C4-2B (cell line): ENCODE measurements at regions not wholly inside any gene's neighbourhood (a gene's known extent, or its start where the extent isn't known, plus 50 kb on each side); places are given as distances from the start of the nearest gene placed in this dataset.

ENCODE experiments used
- H3K27ac ChIP-seq: fragments of 450-650 bp; 2 replicates; pipeline ENCODE4 v1.5.1; 2017
- CTCF ChIP-seq: fragments of 450-650 bp; conservative IDR thresholded peaks from 2 replicates; pipeline ENCODE4 v1.5.1; 2017; ENCODE audit warnings: mild to moderate bottlenecking
- ZFX ChIP-seq: fragments of 450-650 bp; IDR thresholded peaks from 2 replicates; pipeline ENCODE4 v1.6.1; 2017

- no peak for TF ChIP-seq CTCF
- no peak for TF ChIP-seq ZFX
Measured at GRCh38 chr10:4556527-4556926, 269.5 kb upstream of the AKR1E2 start.

GRCh38 chr10:4555920-4556319 lies 270.1 kb upstream of the AKR1E2 start:
- no peak overlapping the region for H3K27ac ChIP-seq
- TF ChIP-seq ZFX, result no peak
- no peak for TF ChIP-seq CTCF

More at GRCh38 chr10:4556527-4556926, 269.5 kb upstream of the AKR1E2 start:
- no peak overlapping the region for H3K27ac ChIP-seq

GRCh38 chr10:4549139-4549653 lies 276.8 kb upstream of the AKR1E2 start:
- TF ChIP-seq ZFX (no peak), CTCF (no peak)
- no peak overlapping the region for H3K27ac ChIP-seq

GRCh38 chr10:4546931-4547330 lies 279.1 kb upstream of the AKR1E2 start:
- no peak for TF ChIP-seq CTCF
- no peak for TF ChIP-seq ZFX
- H3K27ac ChIP-seq, result no peak overlapping the region

DNA sequence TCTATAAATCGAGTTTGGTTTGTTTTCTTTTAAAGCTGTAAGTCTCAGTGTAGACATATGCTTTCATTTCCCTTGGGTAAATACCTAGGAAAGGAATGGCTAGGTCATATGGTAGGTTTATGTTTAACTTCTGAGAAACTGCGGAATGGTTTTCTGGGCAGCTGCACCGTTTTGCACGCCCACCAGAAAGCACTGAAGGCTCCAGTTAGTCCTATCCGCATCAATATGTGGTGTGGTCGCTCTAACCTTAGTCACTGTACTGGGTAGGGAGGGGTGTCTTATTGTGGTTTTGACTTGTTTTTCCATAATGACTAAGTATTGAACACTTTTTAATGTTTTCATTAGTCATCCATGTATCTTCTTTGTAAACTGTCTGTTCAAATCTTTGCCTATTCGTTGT lies 279.5 kb upstream of the AKR1E2 start:
- TF ChIP-seq ZFX (no peak), CTCF (no peak)
- no peak overlapping the region for H3K27ac ChIP-seq

DNA sequence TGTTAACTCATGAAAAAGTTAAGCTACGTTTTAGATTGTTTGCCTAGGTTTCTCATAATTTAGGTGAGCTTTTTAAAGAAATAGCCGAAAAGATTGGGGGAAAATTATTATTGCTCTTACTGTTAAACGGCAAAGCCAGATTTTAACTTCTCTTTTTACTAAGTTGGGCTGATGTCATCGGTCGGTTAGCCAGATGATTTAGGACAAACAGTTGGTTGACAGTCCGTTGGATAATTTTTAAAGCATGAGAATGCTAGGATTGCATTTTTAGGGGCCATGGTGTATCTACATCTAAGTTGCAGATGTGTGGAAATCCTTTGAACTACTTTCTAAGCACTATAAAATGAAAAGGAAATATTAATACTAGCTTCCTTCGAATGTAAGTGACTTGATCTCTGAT lies 280.9 kb upstream of the AKR1E2 start:
- no peak for TF ChIP-seq CTCF
- TF ChIP-seq ZFX, result no peak
- no peak overlapping the region for H3K27ac ChIP-seq

DNA sequence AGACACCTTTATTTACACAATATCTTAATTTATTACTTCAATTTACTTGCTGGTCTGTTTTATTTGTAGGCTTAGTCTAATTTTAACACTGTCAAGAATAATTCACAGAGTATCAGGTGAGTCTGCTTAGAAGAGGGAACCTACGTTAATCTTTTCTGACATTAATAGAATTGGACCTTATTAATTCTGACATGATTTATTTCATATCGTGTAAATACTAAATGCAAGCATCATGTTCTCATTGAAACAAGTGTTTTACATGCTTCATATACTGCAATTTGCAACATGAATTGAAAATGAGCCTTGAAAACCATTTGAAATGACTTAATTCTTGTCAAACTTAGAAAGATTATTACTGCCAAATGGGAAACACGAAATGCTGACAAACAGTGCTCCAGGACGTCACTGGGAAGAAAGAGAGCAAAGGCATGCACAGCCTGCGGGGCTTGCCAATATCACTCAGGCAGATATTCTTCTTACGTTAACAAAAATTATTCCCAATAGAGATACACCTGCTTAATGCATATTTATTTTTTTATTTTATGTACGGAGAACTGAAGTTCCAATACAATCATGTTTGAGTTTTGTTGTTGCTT lies 282.0 kb upstream of the AKR1E2 start:
- TF ChIP-seq ZFX, result no peak
- no peak for TF ChIP-seq CTCF

More for the DNA sequence above, 282.0 kb upstream of the AKR1E2 start:
- H3K27ac ChIP-seq, result no peak overlapping the region
